Ishikawa (cell line): ENCODE measurements at regions not wholly inside any gene's neighbourhood (a gene's known extent, or its start where the extent isn't known, plus 50 kb on each side); places are given as distances from the start of the nearest gene placed in this dataset.

Source experiments
- MAX ChIP-seq: IDR thresholded peaks from 2 replicates; pipeline ENCODE4 v1.6.1; 2012
- NFIC ChIP-seq: IDR thresholded peaks from 2 replicates; pipeline ENCODE4 v1.6.1; 2012
- REST ChIP-seq: IDR thresholded peaks from 2 replicates; pipeline ENCODE4 v1.6.1; 2012; ENCODE audit warnings: low read depth, mild to moderate bottlenecking
- TAF1 ChIP-seq: IDR thresholded peaks from 2 replicates; pipeline ENCODE4 v1.6.1; 2012; ENCODE audit warnings: low read depth, mild to moderate bottlenecking

- TF ChIP-seq NFIC (no peak), REST (no peak), MAX (no peak), TAF1 (no peak)
Observed at GRCh38 chr4:85268961-85269360, 206.0 kb upstream of the ARHGAP24 start.
